Stimulated activated naive CD4-positive, alpha-beta T cell (primary cell): ENCODE measurements at regions not wholly inside any gene's neighbourhood (a gene's known extent, or its start where the extent isn't known, plus 50 kb on each side); places are given as distances from the start of the nearest gene placed in this dataset.
"Not testable (repeated sequence)": the region's sequence is repeated elsewhere in the genome, so short reads cannot be mapped to it uniquely, and the experiment has no call there.

Experiments used
- DNase-seq, 6 experiments: peaks; one replicate each; lab custom pipeline; 2025; lab: John Stamatoyannopoulos, UW

GRCh38 chr10:45056806-45057205 lies 56.1 kb downstream of the ZNF22 start:
- not testable (repeated sequence) for DNase-seq

- no peak for DNase-seq
These were observed 57.9 kb downstream of the ZNF22 start for GRCh38 chr10:45058580-45058979.

- no peak for DNase-seq
These were observed 58.4 kb downstream of the ZNF22 start for GRCh38 chr10:45058992-45059561.

- no peak for DNase-seq
These were observed 58.9 kb downstream of the ZNF22 start for GRCh38 chr10:45059632-45060031.

GRCh38 chr10:45061982-45062381 lies 61.3 kb downstream of the ZNF22 start:
- no peak for DNase-seq

GRCh38 chr10:45063591-45064231 lies 63.0 kb downstream of the ZNF22 start:
- no peak for DNase-seq

GRCh38 chr10:45064998-45065397 lies 64.3 kb downstream of the ZNF22 start:
- DNase-seq = no peak

- DNase-seq = no peak
These were observed 70.5 kb downstream of the ZNF22 start for GRCh38 chr10:45071043-45071813.

GRCh38 chr10:45075216-45075615 lies 74.5 kb downstream of the ZNF22 start:
- no peak for DNase-seq

GRCh38 chr10:45075826-45076380 lies 75.2 kb downstream of the ZNF22 start:
- DNase-seq = no peak

- no peak for DNase-seq
These were observed 76.2 kb downstream of the ZNF22 start for GRCh38 chr10:45076891-45077290.

- DNase-seq = no peak
These were observed 79.6 kb downstream of the ZNF22 start for GRCh38 chr10:45080331-45080730.

- no peak for DNase-seq
These were observed 81.5 kb downstream of the ZNF22 start for GRCh38 chr10:45082176-45082575.

- no peak for DNase-seq
These were observed 91.2 kb downstream of the ZNF22 start for GRCh38 chr10:45091968-45092367.

GRCh38 chr10:45093945-45094344 lies 93.2 kb downstream of the ZNF22 start:
- DNase-seq = no peak

- DNase-seq = no peak
These were observed 94.6 kb downstream of the ZNF22 start for GRCh38 chr10:45095286-45095685.

GRCh38 chr10:45096001-45096400 lies 95.3 kb downstream of the ZNF22 start:
- DNase-seq = no peak

- no peak for DNase-seq
These were observed 99.7 kb downstream of the ZNF22 start for GRCh38 chr10:45100429-45100828.

GRCh38 chr10:45104674-45105073 lies 104.0 kb downstream of the ZNF22 start:
- no peak for DNase-seq

GRCh38 chr10:45105309-45105708 lies 104.6 kb downstream of the ZNF22 start:
- not testable (repeated sequence) for DNase-seq

- DNase-seq = no peak
These were observed 105.6 kb downstream of the ZNF22 start for GRCh38 chr10:45106236-45106856.

- DNase-seq = no peak
These were observed 110.8 kb downstream of the ZNF22 start for GRCh38 chr10:45111509-45111908.

GRCh38 chr10:45117940-45118339 lies 117.2 kb downstream of the ZNF22 start:
- DNase-seq = not testable (repeated sequence)
